ENCODE measurements at regions not wholly inside any gene's neighbourhood (a gene's known extent, or its start where the extent isn't known, plus 50 kb on each side); places are given as distances from the start of the nearest gene placed in this dataset.

DNA sequence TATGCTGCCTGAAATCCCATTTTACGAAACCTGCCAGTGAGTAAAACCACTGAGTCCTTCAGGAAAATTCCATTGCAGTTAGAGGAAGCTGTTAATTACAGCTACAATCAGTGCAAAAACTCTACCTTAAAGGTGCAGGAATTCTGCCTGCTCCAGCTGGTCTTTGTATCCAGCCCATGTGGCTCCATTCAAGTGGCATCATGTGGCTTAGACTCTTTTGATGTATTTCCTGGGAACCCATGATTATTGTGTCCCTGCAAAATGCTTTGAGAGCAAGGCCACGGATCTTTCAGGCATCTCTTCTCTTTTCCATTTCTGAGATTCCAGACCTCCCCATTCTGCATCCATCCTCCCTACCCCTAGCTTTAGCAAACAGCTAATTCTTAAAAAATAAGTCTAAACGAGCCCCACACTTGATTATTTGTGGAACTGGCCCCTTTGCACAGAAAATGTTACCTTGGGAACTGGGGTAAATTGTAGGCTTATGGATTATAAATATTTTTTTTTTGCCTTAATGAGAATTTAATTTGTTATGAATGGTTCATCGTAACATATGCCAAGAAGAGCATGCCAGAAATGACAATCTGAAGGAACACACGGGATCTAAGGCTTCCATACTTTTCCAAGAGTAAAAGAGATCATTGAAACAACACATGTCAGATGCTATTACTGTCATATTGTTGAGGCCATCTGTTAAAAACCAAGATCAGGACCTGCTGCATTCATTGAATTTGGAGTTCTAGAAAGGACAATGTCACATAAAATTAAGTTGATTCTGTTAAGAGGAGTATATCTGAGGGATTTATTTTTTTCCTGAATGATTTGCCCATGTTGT is 144.6 kb downstream of the TPH2 start:
- Histone ChIP-seq H3K9me2 (ENCODE audit: insufficient read depth, low read length) (no peaks in the 10 kb centered on the region), H2AFZ (ENCODE audit: low read depth, low read length) (no peak overlapping the region), H4K20me1 (ENCODE audit: insufficient read depth) (no peaks in the 10 kb centered on the region), H3K79me2 (replicated peaks; ENCODE audit: insufficient read depth, low read length) (no peaks in the 10 kb centered on the region), H3F3A (ENCODE audit: insufficient read depth, low read length, poor library complexity, severe bottlenecking) (no peaks in the 10 kb centered on the region), H3K27me3 (ENCODE audit: insufficient read depth, low read depth, low read length) (no peaks in the 10 kb centered on the region), H3K9me3 (ENCODE audit: low read length) (no peaks in the 10 kb centered on the region), H3K4me2 (ENCODE audit: low read length) (no peak overlapping the region), H3K9ac (ENCODE audit: low read length) (no peak overlapping the region), H3K36me3 (ENCODE audit: insufficient read depth, low read length) (no peaks in the 10 kb centered on the region), H3K4me3 (ENCODE audit: low read length) (no peak overlapping the region), H3K27ac (ENCODE audit: low read length) (no peak overlapping the region)
- TF ChIP-seq, protein P1, sequence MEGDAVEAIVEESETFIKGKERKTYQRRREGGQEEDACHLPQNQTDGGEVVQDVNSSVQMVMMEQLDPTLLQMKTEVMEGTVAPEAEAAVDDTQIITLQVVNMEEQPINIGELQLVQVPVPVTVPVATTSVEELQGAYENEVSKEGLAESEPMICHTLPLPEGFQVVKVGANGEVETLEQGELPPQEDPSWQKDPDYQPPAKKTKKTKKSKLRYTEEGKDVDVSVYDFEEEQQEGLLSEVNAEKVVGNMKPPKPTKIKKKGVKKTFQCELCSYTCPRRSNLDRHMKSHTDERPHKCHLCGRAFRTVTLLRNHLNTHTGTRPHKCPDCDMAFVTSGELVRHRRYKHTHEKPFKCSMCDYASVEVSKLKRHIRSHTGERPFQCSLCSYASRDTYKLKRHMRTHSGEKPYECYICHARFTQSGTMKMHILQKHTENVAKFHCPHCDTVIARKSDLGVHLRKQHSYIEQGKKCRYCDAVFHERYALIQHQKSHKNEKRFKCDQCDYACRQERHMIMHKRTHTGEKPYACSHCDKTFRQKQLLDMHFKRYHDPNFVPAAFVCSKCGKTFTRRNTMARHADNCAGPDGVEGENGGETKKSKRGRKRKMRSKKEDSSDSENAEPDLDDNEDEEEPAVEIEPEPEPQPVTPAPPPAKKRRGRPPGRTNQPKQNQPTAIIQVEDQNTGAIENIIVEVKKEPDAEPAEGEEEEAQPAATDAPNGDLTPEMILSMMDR (IDR thresholded peaks at IDR 0.05; ENCODE audit: poor library complexity, severe bottlenecking) = no peak
- TF ChIP-seq EZH2 (IDR thresholded peaks at IDR 0.05; ENCODE audit: borderline replicate concordance, insufficient read depth, low read length, poor library complexity, severe bottlenecking) (no peak), SMC3 (conservative IDR thresholded peaks at IDR 0.05; ENCODE audit: poor library complexity) (no peak), TAF1 (IDR thresholded peaks at IDR 0.05; ENCODE audit: low read depth) (no peak), MXI1 (conservative IDR thresholded peaks at IDR 0.05; ENCODE audit: poor library complexity, severe bottlenecking) (no peak), POLR2AphosphoS5 (IDR thresholded peaks at IDR 0.05) (no peak), RAD21 (conservative IDR thresholded peaks at IDR 0.05) (no peak), EP300 (conservative IDR thresholded peaks at IDR 0.05; ENCODE audit: poor library complexity, severe bottlenecking) (no peak)
- TF ChIP-seq, protein P2, sequence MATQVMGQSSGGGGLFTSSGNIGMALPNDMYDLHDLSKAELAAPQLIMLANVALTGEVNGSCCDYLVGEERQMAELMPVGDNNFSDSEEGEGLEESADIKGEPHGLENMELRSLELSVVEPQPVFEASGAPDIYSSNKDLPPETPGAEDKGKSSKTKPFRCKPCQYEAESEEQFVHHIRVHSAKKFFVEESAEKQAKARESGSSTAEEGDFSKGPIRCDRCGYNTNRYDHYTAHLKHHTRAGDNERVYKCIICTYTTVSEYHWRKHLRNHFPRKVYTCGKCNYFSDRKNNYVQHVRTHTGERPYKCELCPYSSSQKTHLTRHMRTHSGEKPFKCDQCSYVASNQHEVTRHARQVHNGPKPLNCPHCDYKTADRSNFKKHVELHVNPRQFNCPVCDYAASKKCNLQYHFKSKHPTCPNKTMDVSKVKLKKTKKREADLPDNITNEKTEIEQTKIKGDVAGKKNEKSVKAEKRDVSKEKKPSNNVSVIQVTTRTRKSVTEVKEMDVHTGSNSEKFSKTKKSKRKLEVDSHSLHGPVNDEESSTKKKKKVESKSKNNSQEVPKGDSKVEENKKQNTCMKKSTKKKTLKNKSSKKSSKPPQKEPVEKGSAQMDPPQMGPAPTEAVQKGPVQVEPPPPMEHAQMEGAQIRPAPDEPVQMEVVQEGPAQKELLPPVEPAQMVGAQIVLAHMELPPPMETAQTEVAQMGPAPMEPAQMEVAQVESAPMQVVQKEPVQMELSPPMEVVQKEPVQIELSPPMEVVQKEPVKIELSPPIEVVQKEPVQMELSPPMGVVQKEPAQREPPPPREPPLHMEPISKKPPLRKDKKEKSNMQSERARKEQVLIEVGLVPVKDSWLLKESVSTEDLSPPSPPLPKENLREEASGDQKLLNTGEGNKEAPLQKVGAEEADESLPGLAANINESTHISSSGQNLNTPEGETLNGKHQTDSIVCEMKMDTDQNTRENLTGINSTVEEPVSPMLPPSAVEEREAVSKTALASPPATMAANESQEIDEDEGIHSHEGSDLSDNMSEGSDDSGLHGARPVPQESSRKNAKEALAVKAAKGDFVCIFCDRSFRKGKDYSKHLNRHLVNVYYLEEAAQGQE (IDR thresholded peaks at IDR 0.05; ENCODE audit: borderline replicate concordance) = no peak

DNA sequence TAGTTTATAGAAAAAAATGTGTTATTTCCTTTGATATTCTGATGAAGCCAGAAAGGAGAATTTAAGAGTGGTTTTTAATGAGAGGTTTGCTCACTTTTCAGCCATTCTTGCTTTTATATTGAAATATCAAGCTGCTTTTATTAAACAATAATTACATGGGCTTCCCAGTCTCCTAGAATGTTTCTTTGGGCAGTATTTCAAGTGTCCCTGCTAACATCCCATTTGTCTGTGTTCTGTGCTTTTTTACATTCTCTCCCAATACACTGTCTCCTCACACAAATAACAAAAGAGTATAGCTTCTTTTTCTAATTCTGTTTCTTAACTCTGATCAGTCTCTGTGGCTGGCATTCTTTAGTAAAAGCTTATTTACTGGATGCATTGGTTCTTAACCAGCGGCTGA is 145.4 kb downstream of the TPH2 start:
- Histone ChIP-seq H3K4me2 (ENCODE audit: low read length) (no peak overlapping the region), H3K27me3 (ENCODE audit: insufficient read depth, low read depth, low read length) (no peaks in the 10 kb centered on the region), H3F3A (ENCODE audit: insufficient read depth, low read length, poor library complexity, severe bottlenecking) (no peaks in the 10 kb centered on the region), H3K4me3 (ENCODE audit: low read length) (no peak overlapping the region), H3K9me3 (ENCODE audit: low read length) (no peaks in the 10 kb centered on the region), H3K9me2 (ENCODE audit: insufficient read depth, low read length) (no peaks in the 10 kb centered on the region), H3K9ac (ENCODE audit: low read length) (no peak overlapping the region), H3K79me2 (replicated peaks; ENCODE audit: insufficient read depth, low read length) (no peaks in the 10 kb centered on the region), H3K27ac (ENCODE audit: low read length) (no peak overlapping the region), H2AFZ (ENCODE audit: low read depth, low read length) (no peak overlapping the region), H4K20me1 (ENCODE audit: insufficient read depth) (no peaks in the 10 kb centered on the region), H3K36me3 (ENCODE audit: insufficient read depth, low read length) (no peaks in the 10 kb centered on the region)
- no peak for TF ChIP-seq RAD21 (conservative IDR thresholded peaks at IDR 0.05)
- TF ChIP-seq EZH2 (IDR thresholded peaks at IDR 0.05; ENCODE audit: borderline replicate concordance, insufficient read depth, low read length, poor library complexity, severe bottlenecking) = no peak

Data from neural cell (in vitro differentiated cells).